ENCODE measurements at regions not wholly inside any gene's neighbourhood (a gene's known extent, or its start where the extent isn't known, plus 50 kb on each side); places are given as distances from the start of the nearest gene placed in this dataset.

DNA sequence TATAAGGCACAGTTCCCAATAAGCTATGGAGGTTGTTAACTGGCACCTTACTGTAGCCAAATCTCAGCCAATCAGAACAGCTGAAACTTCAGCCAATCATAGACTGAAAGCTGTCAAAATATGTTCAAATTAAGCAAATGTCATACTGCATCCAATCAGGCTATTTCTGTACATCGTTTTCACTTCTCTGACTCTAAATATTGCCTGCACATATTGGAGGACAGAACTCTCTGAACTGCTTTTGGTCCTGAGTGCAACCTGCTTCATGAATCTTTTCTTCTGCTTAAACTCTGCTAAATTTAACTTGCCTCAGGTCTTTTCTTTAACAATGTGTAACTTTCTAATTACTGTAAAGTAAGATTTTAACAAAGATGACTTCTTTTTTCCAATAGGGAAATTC lies 1198.9 kb upstream of the PCDH7 start:
- H3K27ac ChIP-seq = no peak overlapping the region
- WGBS, 3 donors = 77 to 87% (median 86%) methylated on average over 1 of the region's 1 CpG

DNA sequence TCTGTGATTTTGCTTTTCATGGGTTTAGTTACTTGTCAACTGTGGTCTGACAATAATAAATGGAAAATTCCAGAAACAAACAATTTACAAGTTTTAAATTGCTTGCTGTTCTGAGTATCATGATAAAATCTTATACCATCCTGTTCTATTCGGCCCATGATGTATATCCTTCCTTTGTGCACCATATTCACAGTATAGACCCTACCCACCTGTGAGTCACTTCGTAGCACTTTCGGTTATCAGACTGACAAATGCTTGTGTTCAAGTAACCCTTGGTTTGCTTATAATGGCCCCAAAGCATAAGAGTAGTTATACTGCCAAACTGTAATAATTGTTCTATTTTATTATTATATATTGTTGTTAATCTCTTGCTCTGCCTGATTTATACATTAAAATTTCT lies 1183.4 kb upstream of the PCDH7 start:
- 83 to 86% (median 85%) methylated on average over 3 of the region's 3 CpGs for WGBS, 3 donors
- no peaks in the 10 kb centered on the region for H3K9me3 ChIP-seq
- TF ChIP-seq POLR2A (IDR thresholded peaks at IDR 0.05) (no peak), EP300 (IDR thresholded peaks at IDR 0.05) (no peak)
- TF ChIP-seq, protein P1, sequence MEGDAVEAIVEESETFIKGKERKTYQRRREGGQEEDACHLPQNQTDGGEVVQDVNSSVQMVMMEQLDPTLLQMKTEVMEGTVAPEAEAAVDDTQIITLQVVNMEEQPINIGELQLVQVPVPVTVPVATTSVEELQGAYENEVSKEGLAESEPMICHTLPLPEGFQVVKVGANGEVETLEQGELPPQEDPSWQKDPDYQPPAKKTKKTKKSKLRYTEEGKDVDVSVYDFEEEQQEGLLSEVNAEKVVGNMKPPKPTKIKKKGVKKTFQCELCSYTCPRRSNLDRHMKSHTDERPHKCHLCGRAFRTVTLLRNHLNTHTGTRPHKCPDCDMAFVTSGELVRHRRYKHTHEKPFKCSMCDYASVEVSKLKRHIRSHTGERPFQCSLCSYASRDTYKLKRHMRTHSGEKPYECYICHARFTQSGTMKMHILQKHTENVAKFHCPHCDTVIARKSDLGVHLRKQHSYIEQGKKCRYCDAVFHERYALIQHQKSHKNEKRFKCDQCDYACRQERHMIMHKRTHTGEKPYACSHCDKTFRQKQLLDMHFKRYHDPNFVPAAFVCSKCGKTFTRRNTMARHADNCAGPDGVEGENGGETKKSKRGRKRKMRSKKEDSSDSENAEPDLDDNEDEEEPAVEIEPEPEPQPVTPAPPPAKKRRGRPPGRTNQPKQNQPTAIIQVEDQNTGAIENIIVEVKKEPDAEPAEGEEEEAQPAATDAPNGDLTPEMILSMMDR (IDR thresholded peaks at IDR 0.05) = no peak
- DNase-seq = no peak
- no peaks in the 10 kb centered on the region for H3K4me1 ChIP-seq (ENCODE audit: insufficient read depth)
- intact Hi-C loops (cut with DNase I) = no loop called here
- H3K27ac ChIP-seq = no peak overlapping the region
- H3K36me3 ChIP-seq = no peaks in the 10 kb centered on the region
- H3K27me3 ChIP-seq = no peaks in the 10 kb centered on the region
- no peak overlapping the region for H3K4me3 ChIP-seq

More for the DNA sequence above, 1198.9 kb upstream of the PCDH7 start:
- intact Hi-C loops (cut with DNase I) = no loop called here
- no peaks in the 10 kb centered on the region for H3K4me1 ChIP-seq (ENCODE audit: insufficient read depth)
- no peaks in the 10 kb centered on the region for H3K27me3 ChIP-seq
- H3K4me3 ChIP-seq = no peak overlapping the region
- DNase-seq = no peak
- TF ChIP-seq POLR2A (IDR thresholded peaks at IDR 0.05) (no peak), EP300 (IDR thresholded peaks at IDR 0.05) (no peak)
- H3K36me3 ChIP-seq = no peaks in the 10 kb centered on the region
- no peaks in the 10 kb centered on the region for H3K9me3 ChIP-seq

DNA sequence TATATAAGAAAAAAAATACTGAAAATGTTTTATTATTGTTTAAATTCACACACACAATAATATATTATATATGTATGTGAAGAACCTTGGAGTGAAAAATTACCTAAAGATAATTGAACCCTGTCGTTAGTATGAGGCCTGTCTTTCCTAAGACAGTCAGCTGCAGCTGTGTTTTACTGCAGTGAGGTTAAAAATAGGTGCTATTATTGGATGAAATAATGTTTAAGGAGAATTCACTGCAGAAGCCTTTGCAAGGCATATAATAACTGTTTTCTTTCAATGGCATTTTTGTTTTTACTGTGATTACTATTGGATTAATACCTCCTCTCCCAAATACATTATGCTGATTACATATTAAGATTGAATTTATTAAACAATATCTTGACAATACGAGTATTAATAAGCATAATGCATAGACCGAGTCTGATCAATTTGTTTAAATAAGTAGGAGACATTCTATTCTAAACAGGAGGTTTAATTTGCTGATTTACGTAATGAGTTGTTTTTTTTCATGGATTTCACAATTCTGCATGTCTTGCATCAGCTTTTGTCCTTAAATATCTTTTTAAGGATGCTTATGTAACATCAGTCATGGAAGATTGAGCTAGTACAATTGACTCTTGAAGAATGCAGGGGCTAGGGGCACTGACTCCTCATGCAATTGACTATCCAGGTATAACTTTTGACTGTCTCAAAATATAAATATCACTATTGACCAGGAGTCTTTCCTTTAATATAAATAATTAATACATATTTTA lies 1181.1 kb upstream of the PCDH7 start:
- H3K9me3 ChIP-seq = no peaks in the 10 kb centered on the region
- intact Hi-C loops (cut with DNase I) = no loop called here
- no peaks in the 10 kb centered on the region for H3K36me3 ChIP-seq
- H3K4me1 ChIP-seq (ENCODE audit: insufficient read depth) = no peaks in the 10 kb centered on the region
- H3K27me3 ChIP-seq = no peaks in the 10 kb centered on the region
- DNase-seq = no peak
- no peak overlapping the region for H3K27ac ChIP-seq
- no peak overlapping the region for H3K4me3 ChIP-seq
- no peak for TF ChIP-seq POLR2A (IDR thresholded peaks at IDR 0.05)
- TF ChIP-seq, protein P1 (IDR thresholded peaks at IDR 0.05) = no peak
- no peak for TF ChIP-seq EP300 (IDR thresholded peaks at IDR 0.05)
- 52 to 70% (median 61%) methylated on average over 4 of the region's 4 CpGs for WGBS, 3 donors

DNA sequence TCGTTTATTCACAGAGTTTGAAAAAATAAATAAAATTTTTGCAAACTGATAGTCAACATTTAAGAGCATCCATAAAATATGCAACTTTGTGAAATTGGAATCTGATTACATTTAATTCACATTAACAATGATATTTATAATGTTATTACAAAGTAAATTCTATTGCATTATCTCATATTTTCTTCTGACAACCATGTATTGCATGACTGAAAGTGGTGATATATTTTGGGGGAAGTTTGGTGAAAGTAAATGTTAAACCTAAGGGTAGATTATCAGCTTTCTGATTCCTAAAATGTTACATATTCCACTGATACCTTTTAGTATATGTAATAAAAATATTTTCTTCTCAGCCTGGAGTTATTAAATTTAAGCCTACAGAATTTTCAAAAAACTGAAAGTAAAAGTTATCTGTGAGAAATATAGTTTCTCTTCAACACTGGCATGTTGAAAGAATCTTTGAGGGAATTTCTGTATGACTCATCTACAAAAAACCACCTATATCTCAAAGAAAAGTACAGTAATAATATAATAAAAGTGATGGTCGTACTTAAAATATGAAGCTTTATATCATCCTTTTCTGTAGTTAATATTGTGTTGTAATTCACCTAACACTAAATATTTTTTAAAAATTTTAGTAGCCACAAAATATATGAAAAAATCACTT lies 1179.6 kb upstream of the PCDH7 start:
- Histone ChIP-seq H3K4me1 (ENCODE audit: insufficient read depth) (no peaks in the 10 kb centered on the region), H3K9me3 (no peaks in the 10 kb centered on the region), H3K27me3 (no peaks in the 10 kb centered on the region), H3K4me3 (no peak overlapping the region), H3K36me3 (no peaks in the 10 kb centered on the region), H3K27ac (no peak overlapping the region)
- 61 to 69% (median 62%) methylated on average over 2 of the region's 2 CpGs for WGBS, 3 donors
- TF ChIP-seq EP300 (IDR thresholded peaks at IDR 0.05) (no peak), POLR2A (IDR thresholded peaks at IDR 0.05) (no peak)
- TF ChIP-seq, protein P1 (IDR thresholded peaks at IDR 0.05) = no peak
- no peak for DNase-seq
- intact Hi-C loops (cut with DNase I) = no loop called here

DNA sequence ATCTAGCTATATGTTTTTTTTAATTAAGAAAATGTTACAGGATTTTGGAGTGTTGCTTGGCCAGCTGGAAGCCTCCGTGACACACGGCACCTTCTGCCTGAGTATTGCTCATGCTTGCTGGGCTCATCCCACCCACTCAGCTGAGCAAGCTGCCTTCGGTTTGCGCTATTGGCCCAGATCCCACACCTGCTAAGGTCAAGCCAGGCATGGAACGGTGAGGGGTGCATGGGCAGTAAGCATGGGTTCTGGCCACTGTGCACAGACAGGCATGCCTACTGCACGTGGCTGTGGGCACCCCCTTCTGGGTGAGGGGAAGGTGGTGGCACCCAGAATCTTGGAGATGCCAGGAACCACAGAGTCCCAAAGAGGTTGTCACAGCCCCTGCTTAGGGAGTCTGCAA lies 1178.4 kb upstream of the PCDH7 start:
- no peak for TF ChIP-seq POLR2A (IDR thresholded peaks at IDR 0.05)
- TF ChIP-seq, protein P1 (IDR thresholded peaks at IDR 0.05) = no peak
- no peak for TF ChIP-seq EP300 (IDR thresholded peaks at IDR 0.05)
- no peaks in the 10 kb centered on the region for H3K36me3 ChIP-seq
- intact Hi-C loops (cut with DNase I) = no loop called here
- no peak overlapping the region for H3K4me3 ChIP-seq
- H3K4me1 ChIP-seq (ENCODE audit: insufficient read depth) = no peaks in the 10 kb centered on the region
- H3K9me3 ChIP-seq = no peaks in the 10 kb centered on the region
- H3K27ac ChIP-seq = no peak overlapping the region
- WGBS, 3 donors = 91 to 93% (median 92%) methylated on average over 6 of the region's 6 CpGs
- no peaks in the 10 kb centered on the region for H3K27me3 ChIP-seq
- no peak for DNase-seq
